Loucy (cell line): ENCODE measurements at regions not wholly inside any gene's neighbourhood (a gene's known extent, or its start where the extent isn't known, plus 50 kb on each side); places are given as distances from the start of the nearest gene placed in this dataset.

Experiments used
- H2AFZ ChIP-seq: fragments of 200-600 bp; sonication (generic); 2 replicates; pipeline ENCODE4 v1.6.0; 2016; ENCODE audit warnings: antibody characterized with exemption, mild to moderate bottlenecking, low read length, moderate library complexity
- H3F3A ChIP-seq: fragments of 200-600 bp; 2 replicates; pipeline ENCODE4 v1.6.0; 2016; ENCODE audit warnings: antibody characterized with exemption, low read depth, mild to moderate bottlenecking
- H3K27me3 ChIP-seq: fragments of 200-600 bp; sonication (generic); 2 replicates; pipeline ENCODE4 v1.6.1; 2014; ENCODE audit warnings: low read length, mild to moderate bottlenecking; ENCODE audit not compliant: insufficient read depth, poor library complexity, severe bottlenecking
- H3K36me3 ChIP-seq: fragments of 200-600 bp; sonication (generic); 2 replicates; pipeline ENCODE4 v1.6.1; 2016; ENCODE audit warnings: low read length; ENCODE audit not compliant: insufficient read depth
- H3K4me1 ChIP-seq: fragments of 200-600 bp; sonication (generic); 2 replicates; pipeline ENCODE4 v1.5.1; 2014; ENCODE audit warnings: low read length, mild to moderate bottlenecking; ENCODE audit not compliant: insufficient read depth, poor library complexity, severe bottlenecking
- H3K4me2 ChIP-seq: fragments of 200-600 bp; sonication (generic); 2 replicates; pipeline ENCODE4 v1.6.0; 2014; ENCODE audit warnings: antibody characterized with exemption, low read length, low read depth, mild to moderate bottlenecking; ENCODE audit not compliant: poor library complexity, severe bottlenecking
- H3K4me3 ChIP-seq: fragments of 200-600 bp; sonication (generic); 2 replicates; pipeline ENCODE4 v1.5.1; 2014; ENCODE audit warnings: low read length, mild to moderate bottlenecking, mixed read lengths; ENCODE audit not compliant: poor library complexity, severe bottlenecking
- H3K79me2 ChIP-seq: fragments of 200-600 bp; sonication (generic); 2 replicates; pipeline ENCODE4 v1.6.1; 2014; ENCODE audit warnings: low read length; ENCODE audit not compliant: insufficient read depth
- H3K9ac ChIP-seq: fragments of 200-600 bp; sonication (generic); 2 replicates; pipeline ENCODE4 v1.6.0; 2014; ENCODE audit warnings: mild to moderate bottlenecking, low read depth, low read length, moderate library complexity; ENCODE audit not compliant: poor library complexity, severe bottlenecking
- H3K9me2 ChIP-seq: fragments of 200-600 bp; sonication (generic); replicated peaks from 2 replicates; pipeline ENCODE4 v1.6.1; 2016; ENCODE audit warnings: low read depth, low read length, mixed read lengths
- H3K9me3 ChIP-seq: fragments of 200-600 bp; sonication (generic); 2 replicates; pipeline ENCODE4 v1.6.1; 2014; ENCODE audit warnings: mild to moderate bottlenecking, antibody characterized with exemption, low read length, low read depth; ENCODE audit not compliant: insufficient read depth
- H4K20me1 ChIP-seq: fragments of 200-600 bp; sonication (generic); 2 replicates; pipeline ENCODE4 v1.6.0; 2014; ENCODE audit warnings: antibody characterized with exemption, low read length, mild to moderate bottlenecking; ENCODE audit not compliant: insufficient read depth, poor library complexity, severe bottlenecking
- EZH2phosphoT487 ChIP-seq: fragments of 200-600 bp; IDR thresholded peaks from 2 replicates; pipeline ENCODE4 v1.6.1; 2018; ENCODE audit warnings: antibody characterized with exemption, mild to moderate bottlenecking, moderate library complexity, borderline replicate concordance
- TF ChIP-seq, protein P1 (sequence below): fragments of 200-600 bp; sonication (generic); conservative IDR thresholded peaks from 2 replicates; pipeline ENCODE4 v1.5.1; 2014; ENCODE audit warnings: mild to moderate bottlenecking, antibody characterized with exemption, low read length

DNA sequence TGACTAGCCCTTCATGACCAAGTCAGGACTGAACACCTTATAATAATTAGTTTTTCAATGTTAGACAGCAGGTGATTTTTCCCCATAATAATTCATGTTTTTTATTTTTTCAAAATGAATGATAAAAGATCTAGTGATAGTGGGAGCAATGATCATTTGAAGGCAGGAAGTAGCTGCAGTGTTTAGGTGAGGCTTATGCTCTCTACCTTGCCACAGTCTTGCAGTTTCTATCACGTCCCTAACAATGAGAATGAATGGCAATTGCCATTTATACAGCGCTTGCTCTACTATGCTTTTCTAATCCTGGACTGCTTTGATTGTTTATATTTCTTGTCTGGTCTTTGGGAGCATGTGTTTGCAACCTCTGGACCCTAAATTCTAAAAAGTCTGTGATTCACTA is 367.8 kb upstream of the RIOK2 start:
- Histone ChIP-seq H2AFZ (no peak overlapping the region), H3K9me2 (no peaks in the 10 kb centered on the region), H3K9ac (no peak overlapping the region), H3K79me2 (no peaks in the 10 kb centered on the region), H3K4me2 (no peak overlapping the region), H3K4me1 (no peaks in the 10 kb centered on the region), H4K20me1 (no peaks in the 10 kb centered on the region), H3K4me3 (no peak overlapping the region), H3F3A (no peaks in the 10 kb centered on the region), H3K9me3 (no peaks in the 10 kb centered on the region), H3K36me3 (no peaks in the 10 kb centered on the region), H3K27me3 (no peaks in the 10 kb centered on the region)
- no peak for TF ChIP-seq EZH2phosphoT487
- TF ChIP-seq, protein P1, sequence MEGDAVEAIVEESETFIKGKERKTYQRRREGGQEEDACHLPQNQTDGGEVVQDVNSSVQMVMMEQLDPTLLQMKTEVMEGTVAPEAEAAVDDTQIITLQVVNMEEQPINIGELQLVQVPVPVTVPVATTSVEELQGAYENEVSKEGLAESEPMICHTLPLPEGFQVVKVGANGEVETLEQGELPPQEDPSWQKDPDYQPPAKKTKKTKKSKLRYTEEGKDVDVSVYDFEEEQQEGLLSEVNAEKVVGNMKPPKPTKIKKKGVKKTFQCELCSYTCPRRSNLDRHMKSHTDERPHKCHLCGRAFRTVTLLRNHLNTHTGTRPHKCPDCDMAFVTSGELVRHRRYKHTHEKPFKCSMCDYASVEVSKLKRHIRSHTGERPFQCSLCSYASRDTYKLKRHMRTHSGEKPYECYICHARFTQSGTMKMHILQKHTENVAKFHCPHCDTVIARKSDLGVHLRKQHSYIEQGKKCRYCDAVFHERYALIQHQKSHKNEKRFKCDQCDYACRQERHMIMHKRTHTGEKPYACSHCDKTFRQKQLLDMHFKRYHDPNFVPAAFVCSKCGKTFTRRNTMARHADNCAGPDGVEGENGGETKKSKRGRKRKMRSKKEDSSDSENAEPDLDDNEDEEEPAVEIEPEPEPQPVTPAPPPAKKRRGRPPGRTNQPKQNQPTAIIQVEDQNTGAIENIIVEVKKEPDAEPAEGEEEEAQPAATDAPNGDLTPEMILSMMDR = no peak

GRCh38 chr5:97553604-97554452 is 370.8 kb upstream of the RIOK2 start:
- no peaks in the 10 kb centered on the region for H3K4me1 ChIP-seq
- no peaks in the 10 kb centered on the region for H3K27me3 ChIP-seq
- no peaks in the 10 kb centered on the region for H3F3A ChIP-seq
- TF ChIP-seq, protein P1 = no peak
- no peak for TF ChIP-seq EZH2phosphoT487
- no peaks in the 10 kb centered on the region for H3K79me2 ChIP-seq
- H2AFZ ChIP-seq = no peak overlapping the region
- no peaks in the 10 kb centered on the region for H3K36me3 ChIP-seq
- no peaks in the 10 kb centered on the region for H3K9me3 ChIP-seq
- no peaks in the 10 kb centered on the region for H3K9me2 ChIP-seq
- no peak overlapping the region for H3K9ac ChIP-seq
- no peak overlapping the region for H3K4me2 ChIP-seq
- no peaks in the 10 kb centered on the region for H4K20me1 ChIP-seq
- no peak overlapping the region for H3K4me3 ChIP-seq

DNA sequence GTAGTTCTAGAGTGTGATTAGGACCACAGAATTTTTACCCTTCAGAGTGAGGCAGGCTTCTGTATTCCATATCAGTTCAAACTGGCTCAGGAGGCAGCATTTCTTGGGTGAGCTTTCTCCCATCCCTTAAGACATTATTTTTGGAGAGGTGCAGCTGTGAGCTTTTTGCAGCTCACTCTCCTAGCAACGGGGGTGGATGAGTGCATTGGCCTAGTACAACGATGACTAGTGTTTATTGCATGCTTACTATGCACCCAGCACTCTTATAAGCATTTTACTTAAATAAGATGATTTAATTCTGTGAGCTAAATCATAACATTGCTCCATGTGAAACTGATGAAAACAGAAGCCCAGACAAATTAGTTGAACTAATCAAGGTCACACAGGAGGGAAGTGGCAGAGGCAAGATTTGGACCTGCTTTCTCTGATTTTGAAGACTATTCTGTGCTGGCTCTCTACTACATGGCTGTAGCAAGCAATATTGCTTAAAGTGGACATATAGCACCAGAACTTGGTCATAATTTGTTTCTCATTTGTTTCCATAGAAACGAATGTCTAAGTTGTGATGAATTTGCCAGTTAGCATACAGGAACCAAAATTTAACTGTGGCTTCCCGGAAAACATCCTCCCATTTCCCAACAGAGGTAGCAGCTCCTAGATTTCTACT is 372.1 kb upstream of the RIOK2 start:
- H3F3A ChIP-seq = no peaks in the 10 kb centered on the region
- no peaks in the 10 kb centered on the region for H3K27me3 ChIP-seq
- H4K20me1 ChIP-seq = no peaks in the 10 kb centered on the region
- no peaks in the 10 kb centered on the region for H3K9me2 ChIP-seq
- H3K36me3 ChIP-seq = no peaks in the 10 kb centered on the region
- no peak overlapping the region for H3K4me3 ChIP-seq
- TF ChIP-seq EZH2phosphoT487 = no peak
- TF ChIP-seq, protein P1 = no peak
- H3K9ac ChIP-seq = no peak overlapping the region
- no peak overlapping the region for H2AFZ ChIP-seq
- H3K4me2 ChIP-seq = no peak overlapping the region
- no peaks in the 10 kb centered on the region for H3K4me1 ChIP-seq
- no peaks in the 10 kb centered on the region for H3K9me3 ChIP-seq
- no peaks in the 10 kb centered on the region for H3K79me2 ChIP-seq
